OCI-LY1 (cell line): ENCODE measurements at regions not wholly inside any gene's neighbourhood (a gene's known extent, or its start where the extent isn't known, plus 50 kb on each side); places are given as distances from the start of the nearest gene placed in this dataset.

Source experiments
- H2AFZ ChIP-seq: fragments of 200-600 bp; sonication (generic), shearing (Covaris generic); 2 replicates; pipeline ENCODE4 v1.6.0; 2014; ENCODE audit warnings: antibody characterized with exemption, mild to moderate bottlenecking, low read length
- H3F3A ChIP-seq: fragments of 200-600 bp; sonication (generic), shearing (Covaris generic); 2 replicates; pipeline ENCODE4 v1.6.0; 2014; ENCODE audit warnings: mild to moderate bottlenecking, antibody characterized with exemption, low read length, moderate library complexity; ENCODE audit not compliant: insufficient read depth
- H3K27ac ChIP-seq: fragments of 200-600 bp; sonication (generic); 2 replicates; pipeline ENCODE4 v1.5.1; 2014; ENCODE audit warnings: low read length, mixed run types, mild to moderate bottlenecking, low read depth; ENCODE audit not compliant: poor library complexity, severe bottlenecking
- H3K27me3 ChIP-seq: fragments of 200-600 bp; sonication (generic); 2 replicates; pipeline ENCODE4 v1.6.0; 2014; ENCODE audit warnings: antibody characterized with exemption, mild to moderate bottlenecking, low read length, moderate library complexity; ENCODE audit not compliant: insufficient read depth
- H3K36me3 ChIP-seq: fragments of 200-600 bp; sonication (generic); 2 replicates; pipeline ENCODE4 v1.6.1; 2014; ENCODE audit warnings: mild to moderate bottlenecking, antibody characterized with exemption, low read length, moderate library complexity, mixed read lengths; ENCODE audit not compliant: insufficient read depth
- H3K4me1 ChIP-seq: fragments of 200-600 bp; sonication (generic); 2 replicates; pipeline ENCODE4 v1.5.1; 2014; ENCODE audit warnings: mild to moderate bottlenecking, low read length, moderate library complexity; ENCODE audit not compliant: insufficient read depth, severe bottlenecking
- H3K4me2 ChIP-seq: fragments of 200-600 bp; sonication (generic), shearing (Covaris generic); 2 replicates; pipeline ENCODE4 v1.6.1; 2014; ENCODE audit warnings: low read length
- H3K4me3 ChIP-seq: fragments of 200-600 bp; sonication (generic); 2 replicates; pipeline ENCODE4 v1.5.1; 2014; ENCODE audit warnings: low read length, low read depth, mild to moderate bottlenecking, mixed read lengths; ENCODE audit not compliant: poor library complexity, severe bottlenecking
- H3K79me2 ChIP-seq: fragments of 200-600 bp; shearing (Covaris generic); 2 replicates; pipeline ENCODE4 v1.6.1; 2016; ENCODE audit warnings: mixed run types, low read length, mixed read lengths; ENCODE audit not compliant: insufficient read depth
- H3K9ac ChIP-seq: fragments of 200-600 bp; sonication (generic), shearing (Covaris generic); 2 replicates; pipeline ENCODE4 v1.6.1; 2014; ENCODE audit warnings: mild to moderate bottlenecking, low read length, mixed read lengths
- H3K9me2 ChIP-seq: fragments of 200-600 bp; sonication (generic), shearing (Covaris generic); 2 replicates; pipeline ENCODE4 v1.6.1; 2014; ENCODE audit warnings: low read depth, mild to moderate bottlenecking, low read length, mixed read lengths
- H3K9me3 ChIP-seq: fragments of 200-600 bp; shearing (Covaris generic); 2 replicates; pipeline ENCODE4 v1.6.1; 2014; ENCODE audit warnings: low read length, mixed read lengths
- H4K20me1 ChIP-seq: fragments of 200-600 bp; sonication (generic), shearing (Covaris generic); 2 replicates; pipeline ENCODE4 v1.6.0; 2016; ENCODE audit warnings: mild to moderate bottlenecking, low read length; ENCODE audit not compliant: insufficient read depth
- CTCF ChIP-seq: fragments of 200-600 bp; sonication (generic), shearing (Covaris generic); IDR thresholded peaks from 2 replicates; pipeline ENCODE4 v1.5.1; 2017; ENCODE audit warnings: mild to moderate bottlenecking, antibody characterized with exemption, low read length, moderate library complexity, mixed read lengths
- EZH2 ChIP-seq: fragments of 200-600 bp; sonication (generic), shearing (Covaris generic); IDR thresholded peaks from 2 replicates; pipeline ENCODE4 v1.8.0; 2017; ENCODE audit warnings: borderline replicate concordance, mixed run types, mild to moderate bottlenecking, antibody characterized with exemption, low read length, moderate library complexity, mixed read lengths

DNA sequence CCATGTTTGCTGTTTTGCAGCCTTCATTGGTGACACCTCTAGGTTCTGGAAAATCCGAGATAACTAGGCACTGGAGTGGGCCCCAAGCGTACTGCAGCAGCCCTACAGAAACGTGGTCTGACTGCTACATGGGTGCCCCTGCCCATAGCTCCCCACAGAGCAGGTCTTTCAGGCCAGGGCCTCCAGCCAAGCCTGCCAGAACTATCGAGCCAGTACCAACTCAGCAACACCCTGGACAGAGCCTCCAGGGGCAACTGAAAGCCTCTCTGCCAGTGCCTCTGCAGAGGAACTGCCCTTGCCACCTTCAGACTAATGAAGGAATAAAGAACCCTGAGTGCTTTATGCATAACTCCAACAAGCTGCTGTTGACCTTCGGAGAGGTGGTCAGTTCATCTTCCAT lies 111.1 kb upstream of the PPP3CA start:
- peaks cover 5% of the 10 kb centered on the region; the same call in 1 of the 2 replicates for H3K9me3 ChIP-seq
- TF ChIP-seq CTCF (no peak), EZH2 (no peak)
- no peak overlapping the region for H2AFZ ChIP-seq
- H3K9ac ChIP-seq: no peak overlapping the region
- no peaks in the 10 kb centered on the region for H3F3A ChIP-seq
- H4K20me1 ChIP-seq: no peaks in the 10 kb centered on the region
- no peak overlapping the region for H3K4me3 ChIP-seq
- no peak overlapping the region for H3K4me2 ChIP-seq
- no peaks in the 10 kb centered on the region for H3K36me3 ChIP-seq
- no peaks in the 10 kb centered on the region for H3K9me2 ChIP-seq
- no peaks in the 10 kb centered on the region for H3K79me2 ChIP-seq
- no peaks in the 10 kb centered on the region for H3K27me3 ChIP-seq
- H3K27ac ChIP-seq: no peak overlapping the region
- no peaks in the 10 kb centered on the region for H3K4me1 ChIP-seq

DNA sequence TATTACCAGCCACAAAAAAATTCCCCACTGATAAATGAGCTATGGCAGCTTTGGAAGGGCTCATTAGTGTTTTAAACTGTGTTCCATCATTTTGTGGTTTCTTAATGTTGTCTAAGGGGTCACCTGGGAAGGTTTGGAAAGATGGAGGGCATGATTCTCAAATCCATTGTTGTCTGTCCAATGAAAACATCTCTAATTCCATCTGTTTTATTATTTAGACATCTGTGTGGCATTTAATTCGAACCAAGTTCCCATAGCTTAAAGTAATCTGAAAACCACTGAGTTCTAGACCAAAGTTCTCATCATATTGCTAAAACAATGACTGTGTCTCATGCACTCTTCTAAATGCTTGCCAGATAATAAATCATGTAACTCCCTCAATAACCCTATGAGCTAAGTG lies 103.8 kb upstream of the PPP3CA start:
- Histone ChIP-seq H3K9me3 (no peaks in the 10 kb centered on the region), H3K27ac (no peak overlapping the region), H3K4me1 (no peaks in the 10 kb centered on the region), H4K20me1 (no peaks in the 10 kb centered on the region), H3K79me2 (no peaks in the 10 kb centered on the region), H3K27me3 (no peaks in the 10 kb centered on the region), H3K4me2 (no peak overlapping the region), H3F3A (no peaks in the 10 kb centered on the region), H2AFZ (no peak overlapping the region), H3K9ac (no peak overlapping the region), H3K36me3 (no peaks in the 10 kb centered on the region), H3K9me2 (no peaks in the 10 kb centered on the region), H3K4me3 (no peak overlapping the region)
- TF ChIP-seq EZH2 (no peak), CTCF (no peak)

DNA sequence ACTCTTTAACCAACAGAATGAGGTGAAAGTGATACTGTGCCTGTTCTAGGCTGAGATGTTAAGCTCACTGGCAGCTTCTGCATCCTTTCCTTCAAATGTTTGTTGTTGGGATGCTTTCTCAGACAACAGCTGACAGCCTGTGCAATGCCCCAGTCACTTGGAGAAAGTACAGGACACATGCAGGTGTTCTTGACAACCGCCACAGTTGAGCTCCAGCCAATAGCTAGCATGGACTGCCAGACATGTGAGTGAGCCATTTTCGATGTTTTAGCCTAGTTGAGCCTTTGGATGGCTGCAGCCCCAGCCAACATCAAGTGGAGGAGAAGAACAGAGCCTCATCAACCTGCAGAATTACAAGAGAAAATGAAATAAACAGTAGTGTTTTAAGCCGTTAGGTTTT lies 94.1 kb upstream of the PPP3CA start:
- TF ChIP-seq EZH2 (no peak), CTCF (no peak)
- no peaks in the 10 kb centered on the region for H3F3A ChIP-seq

More for the DNA sequence above, 94.1 kb upstream of the PPP3CA start:
- Histone ChIP-seq H3K9me3 (no peaks in the 10 kb centered on the region), H4K20me1 (no peaks in the 10 kb centered on the region), H3K36me3 (no peaks in the 10 kb centered on the region), H3K4me1 (no peaks in the 10 kb centered on the region), H3K9ac (no peak overlapping the region), H3K79me2 (no peaks in the 10 kb centered on the region), H3K9me2 (no peaks in the 10 kb centered on the region), H3K4me3 (no peak overlapping the region), H3K27me3 (no peaks in the 10 kb centered on the region), H3K27ac (no peak overlapping the region), H3K4me2 (no peak overlapping the region), H2AFZ (no peak overlapping the region)
